GM23338 (cell line): ENCODE measurements at regions not wholly inside any gene's neighbourhood (a gene's known extent, or its start where the extent isn't known, plus 50 kb on each side); places are given as distances from the start of the nearest gene placed in this dataset.

ENCODE experiments used
- CREB1 ChIP-seq: fragments of 250-450 bp; sonication (Bioruptor Pico); IDR thresholded peaks from 2 replicates; pipeline ENCODE4 v1.5.0; 2020; ENCODE audit warnings: low read depth, mild to moderate bottlenecking, moderate library complexity
- CTCF ChIP-seq, 2 experiments: fragments of 200-600 bp in 1 of 2; sonication (generic) in 1 of 2; conservative IDR thresholded peaks; 2 replicates each; pipeline versions ENCODE4 v1.5.1 to v1.6.1; 2016 to 2017; ENCODE audit warnings: antibody characterized with exemption in 2 of 2, low read depth in 2 of 2, mild to moderate bottlenecking in 2 of 2, moderate library complexity in 1 of 2
- ETS1 ChIP-seq: IDR thresholded peaks from 2 replicates; pipeline ENCODE4 v1.6.1; 2016; ENCODE audit warnings: antibody characterized with exemption
- EZH2 ChIP-seq: fragments of 200-600 bp; sonication (generic); IDR thresholded peaks from one replicate; pipeline ENCODE4 v1.8.0; 2017; ENCODE audit warnings: antibody characterized with exemption, mild to moderate bottlenecking, low read depth; ENCODE audit not compliant: unreplicated experiment
- EZH2phosphoT487 ChIP-seq: fragments of 200-600 bp; sonication (generic); IDR thresholded peaks from one replicate; pipeline ENCODE4 v1.8.1; 2018; ENCODE audit warnings: antibody characterized with exemption; ENCODE audit not compliant: unreplicated experiment
- POLR2AphosphoS5 ChIP-seq: IDR thresholded peaks from 2 replicates; pipeline ENCODE4 v1.6.1; 2016; ENCODE audit warnings: antibody characterized with exemption, low read depth
- REST ChIP-seq: IDR thresholded peaks from one replicate; pipeline ENCODE4 v1.6.1; 2018; ENCODE audit warnings: antibody characterized with exemption; ENCODE audit not compliant: unreplicated experiment
- ZNF114 ChIP-seq: fragments of 250-450 bp; sonication (Bioruptor Pico); IDR thresholded peaks from 2 replicates; pipeline ENCODE4 v1.5.0; 2020; ENCODE audit warnings: mild to moderate bottlenecking, moderate library complexity
- ZNF331 ChIP-seq: fragments of 250-450 bp; sonication (Bioruptor Pico); IDR thresholded peaks from 2 replicates; pipeline ENCODE4 v1.5.0; 2020; ENCODE audit warnings: low read depth, mild to moderate bottlenecking, moderate library complexity
- ZNF462 ChIP-seq: fragments of 250-450 bp; sonication (Bioruptor Pico); IDR thresholded peaks from 2 replicates; pipeline ENCODE4 v1.5.0; 2020; ENCODE audit warnings: mild to moderate bottlenecking, moderate library complexity

GRCh38 chr1:30008998-30009657, 714.3 kb downstream of the MATN1 start:
- TF ChIP-seq CTCF (conservative IDR thresholded peaks at IDR 0.05; ENCODE audit: low read depth in 2 of 2) (0 out of 4 replicates have a peak, but pooled peaks of 1 of the 2 experiments have one; percentile 10), EZH2 (no peak), ETS1 (no peak), POLR2AphosphoS5 (no peak), REST (no peak), EZH2phosphoT487 (no peak), ZNF331 (CRISPR knock-in tag) (no peak), ZNF462 (no peak), CREB1 (CRISPR knock-in tag) (no peak), ZNF114 (CRISPR knock-in tag) (no peak)
